HepG2 (cell line): ENCODE measurements at regions not wholly inside any gene's neighbourhood (a gene's known extent, or its start where the extent isn't known, plus 50 kb on each side); places are given as distances from the start of the nearest gene placed in this dataset.

Experiments
- ATAC-seq: fragments of 200-7000 bp; cut with Tn5 transposase; 3 replicates; pipeline ENCODE4 v1.9.1; 2020; ENCODE audit warnings: mild to moderate bottlenecking, moderate library complexity
- BruUV-seq: library from RNA; stranded (reverse); fragments of 400-500 nt; replicated peaks from 2 replicates; lab custom pipeline; 2021; lab: Mats Ljungman, UMichigan
- CTCF ChIA-PET: fragments of 300-600 bp; formaldehyde crosslinking; extraction: SDS; loops from one replicate; lab custom pipeline; 2021; ENCODE audit warnings: low total read pairs, inconsistent platforms, low intra/inter-chr PET ratio; lab: Yijun Ruan, JAX
- POLR2A ChIA-PET: fragments of 350-600 bp; sonication (Branson Sonifier 250); formaldehyde crosslinking; loops from one replicate; lab custom pipeline; 2020; ENCODE audit warnings: antibody characterized with exemption, inconsistent platforms; lab: Yijun Ruan, JAX
- DNase-seq: peaks from one replicate; pipeline ENCODE4 v3.0.0-alpha.2; 2015; ENCODE audit warnings: low spot score
- FAIRE-seq: peaks from 3 replicates; lab custom pipeline; 2011; peaks lifted over from hg19 to GRCh38; lab: Jason Lieb, UNC
- H2AFZ ChIP-seq: one replicate; pipeline ENCODE4 v1.6.1; 2011; ENCODE audit warnings: low read length, inconsistent platforms
- H3K27ac ChIP-seq: fragments of 300-600 bp; 3 replicates; pipeline ENCODE4 v1.8.0; 2011; ENCODE audit warnings: mixed run types, mild to moderate bottlenecking, mixed read lengths, low read length, inconsistent platforms; ENCODE audit not compliant: insufficient read depth; ENCODE audit errors: extremely low read length
- H3K27me3 ChIP-seq, 2 experiments: fragments of 200-600 bp in 1 of 2; 2 replicates in 1 of 2; 3 replicates in 1 of 2; pipeline versions ENCODE4 v1.6.0 to v1.8.0; 2011; ENCODE audit warnings: low read length in 2 of 2, mild to moderate bottlenecking in 2 of 2, moderate library complexity in 2 of 2, inconsistent platforms in 1 of 2; ENCODE audit not compliant: insufficient read depth in 2 of 2, control insufficient read depth in 1 of 2
- H3K36me3 ChIP-seq, 2 experiments: fragments of 200-600 bp in 1 of 2; replicated peaks in 1 of 2; 2 replicates in 1 of 2; 3 replicates in 1 of 2; pipeline versions ENCODE4 v1.5.1 to v1.8.0; 2011; ENCODE audit warnings: low read length in 2 of 2, inconsistent platforms in 1 of 2; ENCODE audit not compliant: insufficient read depth in 2 of 2, control insufficient read depth in 1 of 2
- H3K4me1 ChIP-seq: 2 replicates; pipeline ENCODE4 v1.5.1; 2012; ENCODE audit warnings: low read length, inconsistent platforms; ENCODE audit not compliant: insufficient read depth
- H3K4me2 ChIP-seq: 2 replicates; pipeline ENCODE4 v1.6.0; 2011; ENCODE audit warnings: low read depth, low read length, inconsistent platforms
- H3K4me3 ChIP-seq, 3 experiments: fragments of 200-600 bp in 1 of 3; sonication (generic), shearing (Covaris generic) in 1 of 3; replicated peaks in 1 of 3; 2 replicates each; pipeline ENCODE4 v1.5.1; 2011 to 2016; ENCODE audit warnings: low read length in 3 of 3, inconsistent platforms in 2 of 3, low read depth in 2 of 3, mild to moderate bottlenecking in 2 of 3, control low read depth in 1 of 3, mixed read lengths in 1 of 3; ENCODE audit not compliant: insufficient read depth in 1 of 3
- H3K79me2 ChIP-seq: one replicate; pipeline ENCODE4 v1.6.1; 2011; ENCODE audit warnings: low read length, inconsistent platforms; ENCODE audit not compliant: insufficient read depth
- H3K9ac ChIP-seq: 2 replicates; pipeline ENCODE4 v1.6.0; 2011; ENCODE audit warnings: mild to moderate bottlenecking, low read depth, low read length, inconsistent platforms; ENCODE audit not compliant: insufficient read depth
- H3K9me3 ChIP-seq: 2 replicates; pipeline ENCODE4 v1.5.1; 2012; ENCODE audit warnings: mild to moderate bottlenecking, low read length
- H4K20me1 ChIP-seq: 2 replicates; pipeline ENCODE4 v1.6.0; 2011; ENCODE audit warnings: inconsistent platforms, mild to moderate bottlenecking, low read length, moderate library complexity; ENCODE audit not compliant: insufficient read depth
- IRF9 ChIP-seq: sonication (generic); formaldehyde crosslinking; IDR thresholded peaks from 2 replicates; pipeline ENCODE4 v1.8.0; 2022; ENCODE audit warnings: missing genetic modification reagents, mild to moderate bottlenecking, borderline replicate concordance
- MBD4 ChIP-seq: IDR thresholded peaks from 2 replicates; pipeline ENCODE4 v1.6.1; 2012; ENCODE audit warnings: low read length, inconsistent platforms, borderline replicate concordance
- ZKSCAN8 ChIP-seq: IDR thresholded peaks from 2 replicates; pipeline ENCODE4 v1.6.1; 2016; ENCODE audit warnings: borderline replicate concordance, missing genetic modification reagents, missing compliant biosample characterization
- ZNF142 ChIP-seq: sonication (generic); formaldehyde crosslinking; IDR thresholded peaks from 2 replicates; pipeline ENCODE4 v1.4.0; 2020; ENCODE audit warnings: missing genetic modification reagents
- ZNF777 ChIP-seq: sonication (generic); formaldehyde crosslinking; IDR thresholded peaks from 2 replicates; pipeline ENCODE4 v1.4.0; 2020; ENCODE audit warnings: missing genetic modification reagents
- ZSCAN22 ChIP-seq: sonication (generic); formaldehyde crosslinking; IDR thresholded peaks from 2 replicates; pipeline ENCODE4 v1.4.0; 2020; ENCODE audit warnings: mild to moderate bottlenecking, missing genetic modification reagents
- WGBS: methylation state at CpG from one replicate; pipeline ENCODE4 v1.1.6; 2017; ENCODE audit warnings: low lambda C conversion rate; 5-methylcytosine and 5-hydroxymethylcytosine counted together
- in situ Hi-C: cut with HindIII; loops from 2 replicates; pipeline ENCODE4 v1.10.0; 2017; ENCODE audit warnings: low pct_unique_long_range_greater_than_20kb; ENCODE audit not compliant: extremely low pct_ligation_motif_present
- intact Hi-C: fragments of 100-400 bp; cut with micrococcal nuclease; formaldehyde crosslinking; loops from one replicate; pipeline ENCODE4 v1.10.0; 2022; ENCODE audit not compliant: unreplicated experiment
- TF ChIP-seq, protein P1 (sequence below): sonication (generic); formaldehyde crosslinking; IDR thresholded peaks from 2 replicates; pipeline ENCODE4 v1.5.0; 2020; ENCODE audit warnings: missing genetic modification reagents, mild to moderate bottlenecking, borderline replicate concordance
- TF ChIP-seq, protein P2 (sequence below), 2 experiments: sonication (generic) in 1 of 2; formaldehyde crosslinking in 1 of 2; IDR thresholded peaks; 2 replicates each; pipeline versions ENCODE4 v1.5.1 to v1.6.1; 2011 to 2020; ENCODE audit warnings: borderline replicate concordance in 1 of 2, low read depth in 1 of 2, low read length in 1 of 2, mild to moderate bottlenecking in 1 of 2, missing genetic modification reagents in 1 of 2, moderate library complexity in 1 of 2

DNA sequence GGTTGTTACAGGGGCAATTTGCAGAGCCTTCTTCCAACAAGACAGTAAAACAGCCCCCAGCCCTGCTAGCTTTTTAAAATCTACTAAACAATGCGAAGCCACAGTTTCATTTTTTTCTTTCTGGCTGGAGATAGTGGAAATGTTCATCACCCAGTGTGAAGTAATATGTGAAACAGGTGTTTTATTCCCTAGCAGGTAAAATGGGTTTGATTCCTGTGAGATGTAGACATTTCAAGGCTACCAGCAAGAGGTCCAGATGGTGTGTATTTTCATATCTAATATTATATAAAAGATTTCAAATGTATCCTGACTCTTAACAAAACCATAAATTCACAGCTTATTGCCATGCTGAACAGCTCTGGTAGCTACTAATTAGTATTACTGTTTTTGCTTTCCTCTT lies 160.3 kb downstream of the SATB1 start:
- Histone ChIP-seq H3K27ac (no peak overlapping the region), H3K9me3 (no peaks in the 10 kb centered on the region), H3K4me1 (no peaks in the 10 kb centered on the region), H3K4me2 (no peak overlapping the region), H3K36me3 (no peaks in the 10 kb centered on the region), H3K27me3 (no peaks in the 10 kb centered on the region), H3K4me3 (no peak overlapping the region), H4K20me1 (no peaks in the 10 kb centered on the region), H3K79me2 (no peaks in the 10 kb centered on the region), H2AFZ (no peak overlapping the region), H3K9ac (no peak overlapping the region)
- in situ Hi-C loops (no loop called here), intact Hi-C loops (no loop called here)
- FAIRE-seq = no peak
- no TSS peak for BruUV-seq
- ChIA-PET POLR2A (no interaction called here), CTCF (no interaction called here)
- ATAC-seq = no peak
- DNase-seq = no peak
- 8% methylated on average over 1 of the region's 1 CpG for WGBS
- TF ChIP-seq MBD4 (no peak), ZKSCAN8 (no peak), IRF9 (CRISPR knock-in tag) (no peak), ZNF777 (CRISPR knock-in tag) (no peak), ZSCAN22 (CRISPR knock-in tag) (no peak), ZNF142 (CRISPR knock-in tag) (no peak)
- TF ChIP-seq, protein P1, sequence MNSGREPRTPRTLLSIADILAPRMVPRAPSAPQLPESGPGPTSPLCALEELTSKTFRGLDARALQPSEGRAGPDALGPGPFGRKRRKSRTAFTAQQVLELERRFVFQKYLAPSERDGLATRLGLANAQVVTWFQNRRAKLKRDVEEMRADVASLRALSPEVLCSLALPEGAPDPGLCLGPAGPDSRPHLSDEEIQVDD (CRISPR knock-in tag) = no peak
- TF ChIP-seq, protein P2, sequence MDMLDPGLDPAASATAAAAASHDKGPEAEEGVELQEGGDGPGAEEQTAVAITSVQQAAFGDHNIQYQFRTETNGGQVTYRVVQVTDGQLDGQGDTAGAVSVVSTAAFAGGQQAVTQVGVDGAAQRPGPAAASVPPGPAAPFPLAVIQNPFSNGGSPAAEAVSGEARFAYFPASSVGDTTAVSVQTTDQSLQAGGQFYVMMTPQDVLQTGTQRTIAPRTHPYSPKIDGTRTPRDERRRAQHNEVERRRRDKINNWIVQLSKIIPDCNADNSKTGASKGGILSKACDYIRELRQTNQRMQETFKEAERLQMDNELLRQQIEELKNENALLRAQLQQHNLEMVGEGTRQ (IDR thresholded peaks at IDR 0.05; ENCODE audit: low read depth, low read length) = no peak
- TF ChIP-seq, protein P2 (CRISPR knock-in tag; IDR thresholded peaks at IDR 0.05; ENCODE audit: borderline replicate concordance) = no peak
